IPS DF 6.9 (cell line): ENCODE measurements at regions not wholly inside any gene's neighbourhood (a gene's known extent, or its start where the extent isn't known, plus 50 kb on each side); places are given as distances from the start of the nearest gene placed in this dataset.

ENCODE experiments used
- DNase-seq: peaks from one replicate; pipeline ENCODE4 v3.0.0-alpha.2; 2013; ENCODE audit warnings: low read depth, low spot score
- H3K27ac ChIP-seq: one replicate; pipeline ENCODE4 v1.5.1; 2013; ENCODE audit warnings: low read length, control low read depth
- H3K27me3 ChIP-seq: 2 replicates; pipeline ENCODE4 v1.6.1; 2013; ENCODE audit warnings: mild to moderate bottlenecking, low read length; ENCODE audit not compliant: control insufficient read depth, insufficient read depth
- H3K36me3 ChIP-seq: 2 replicates; pipeline ENCODE4 v1.6.1; 2013; ENCODE audit warnings: low read length; ENCODE audit not compliant: control insufficient read depth, insufficient read depth
- H3K4me1 ChIP-seq: 2 replicates; pipeline ENCODE4 v1.6.1; 2013; ENCODE audit warnings: low read length; ENCODE audit not compliant: control insufficient read depth, insufficient read depth
- H3K4me3 ChIP-seq: 2 replicates; pipeline ENCODE4 v1.5.1; 2013; ENCODE audit warnings: mild to moderate bottlenecking, low read length
- H3K9me3 ChIP-seq: 2 replicates; pipeline ENCODE4 v1.6.1; 2013; ENCODE audit warnings: low read length, inconsistent platforms; ENCODE audit not compliant: control insufficient read depth, insufficient read depth
- WGBS: extraction: QIAGEN DNeasy Blood & Tissue Kit; methylation state at CpG from one replicate; pipeline ENCODE4 v1.1.7; 2013; ENCODE audit warnings: mixed read lengths, missing lambda C conversion rate; ENCODE audit not compliant: insufficient read length, insufficient coverage; 5-methylcytosine and 5-hydroxymethylcytosine counted together

- no peaks in the 10 kb centered on the region for H3K27me3 ChIP-seq
- no peaks in the 10 kb centered on the region for H3K4me1 ChIP-seq
- no peaks in the 10 kb centered on the region for H3K36me3 ChIP-seq
- DNase-seq = no peak
- no peak overlapping the region for H3K4me3 ChIP-seq
- H3K27ac ChIP-seq = no peak overlapping the region
- no CpG with 5 or more reads among the region's 1 CpG for WGBS
- no peaks in the 10 kb centered on the region for H3K9me3 ChIP-seq
These were observed 667.7 kb upstream of the FOXG1 start for GRCh38 chr14:28098856-28099255.

- no peaks in the 10 kb centered on the region for H3K36me3 ChIP-seq
- H3K9me3 ChIP-seq = no peaks in the 10 kb centered on the region
- no peaks in the 10 kb centered on the region for H3K27me3 ChIP-seq
- H3K4me1 ChIP-seq = no peaks in the 10 kb centered on the region
- no peak overlapping the region for H3K27ac ChIP-seq
- DNase-seq = no peak
- H3K4me3 ChIP-seq = no peak overlapping the region
These were observed 664.6 kb upstream of the FOXG1 start for GRCh38 chr14:28102001-28102400.

- no peaks in the 10 kb centered on the region for H3K4me1 ChIP-seq
- H3K4me3 ChIP-seq = no peak overlapping the region
- no peak for DNase-seq
- H3K9me3 ChIP-seq = no peaks in the 10 kb centered on the region
- H3K27ac ChIP-seq = no peak overlapping the region
- no CpG with 5 or more reads among the region's 3 CpGs for WGBS
- H3K27me3 ChIP-seq = no peaks in the 10 kb centered on the region
- H3K36me3 ChIP-seq = no peaks in the 10 kb centered on the region
These were observed 663.8 kb upstream of the FOXG1 start for GRCh38 chr14:28102814-28103213.

- no peaks in the 10 kb centered on the region for H3K9me3 ChIP-seq
- WGBS = no CpG with 5 or more reads among the region's 2 CpGs
These were observed 653.3 kb upstream of the FOXG1 start for GRCh38 chr14:28113311-28113710.

GRCh38 chr14:28116716-28117115, 649.9 kb upstream of the FOXG1 start:
- no peak overlapping the region for H3K27ac ChIP-seq
- H3K27me3 ChIP-seq = peaks cover 11% of the 10 kb centered on the region; the same call in 1 of the 2 replicates
- no peak for DNase-seq
- no peak overlapping the region for H3K4me3 ChIP-seq
- no peaks in the 10 kb centered on the region for H3K4me1 ChIP-seq
- no peaks in the 10 kb centered on the region for H3K9me3 ChIP-seq
- no peaks in the 10 kb centered on the region for H3K36me3 ChIP-seq

More at GRCh38 chr14:28113311-28113710, 653.3 kb upstream of the FOXG1 start:
- Histone ChIP-seq H3K4me3 (no peak overlapping the region), H3K27me3 (peaks cover 1% of the 10 kb centered on the region; the same call in 1 of the 2 replicates), H3K36me3 (no peaks in the 10 kb centered on the region), H3K4me1 (no peaks in the 10 kb centered on the region), H3K27ac (no peak overlapping the region)
- DNase-seq = no peak

GRCh38 chr14:28119849-28120248, 646.7 kb upstream of the FOXG1 start:
- WGBS = no CpG with 5 or more reads among the region's 2 CpGs
- DNase-seq = no peak

GRCh38 chr14:28120391-28120790, 646.2 kb upstream of the FOXG1 start:
- Histone ChIP-seq H3K27me3 (peaks cover 27% of the 10 kb centered on the region), H3K9me3 (no peaks in the 10 kb centered on the region)

More at GRCh38 chr14:28119849-28120248, 646.7 kb upstream of the FOXG1 start:
- no peak overlapping the region for H3K4me3 ChIP-seq
- H3K9me3 ChIP-seq = no peaks in the 10 kb centered on the region
- H3K4me1 ChIP-seq = no peaks in the 10 kb centered on the region
- H3K27me3 ChIP-seq = peaks cover 26% of the 10 kb centered on the region
- no peaks in the 10 kb centered on the region for H3K36me3 ChIP-seq
- no peak overlapping the region for H3K27ac ChIP-seq

GRCh38 chr14:28121512-28122297, 644.9 kb upstream of the FOXG1 start:
- no peak overlapping the region for H3K4me3 ChIP-seq
- DNase-seq = peak; percentile 29
- H3K27ac ChIP-seq = no peak overlapping the region
- no CpG with 5 or more reads among the region's 3 CpGs for WGBS
- peaks cover 27% of the 10 kb centered on the region for H3K27me3 ChIP-seq
- H3K9me3 ChIP-seq = no peaks in the 10 kb centered on the region
- no peaks in the 10 kb centered on the region for H3K36me3 ChIP-seq
- H3K4me1 ChIP-seq = no peaks in the 10 kb centered on the region

More at GRCh38 chr14:28120391-28120790, 646.2 kb upstream of the FOXG1 start:
- no peaks in the 10 kb centered on the region for H3K4me1 ChIP-seq
- no peak overlapping the region for H3K4me3 ChIP-seq
- DNase-seq = no peak
- H3K36me3 ChIP-seq = no peaks in the 10 kb centered on the region
- H3K27ac ChIP-seq = no peak overlapping the region

GRCh38 chr14:28130610-28131284, 635.8 kb upstream of the FOXG1 start:
- H3K27ac ChIP-seq = no peak overlapping the region
- no peaks in the 10 kb centered on the region for H3K4me1 ChIP-seq
- H3K27me3 ChIP-seq = no peaks in the 10 kb centered on the region
- H3K36me3 ChIP-seq = no peaks in the 10 kb centered on the region
- no peak for DNase-seq
- H3K4me3 ChIP-seq = no peak overlapping the region
- no peaks in the 10 kb centered on the region for H3K9me3 ChIP-seq
- WGBS = no CpG with 5 or more reads among the region's 7 CpGs

- WGBS = no CpG with 5 or more reads among the region's 1 CpG
- Histone ChIP-seq H3K4me1 (no peaks in the 10 kb centered on the region), H3K36me3 (no peaks in the 10 kb centered on the region), H3K27me3 (no peaks in the 10 kb centered on the region), H3K27ac (no peak overlapping the region), H3K9me3 (no peaks in the 10 kb centered on the region), H3K4me3 (no peak overlapping the region)
- DNase-seq = no peak
These were observed 628.2 kb upstream of the FOXG1 start for GRCh38 chr14:28138341-28138740.

GRCh38 chr14:28141662-28142061, 624.9 kb upstream of the FOXG1 start:
- no peaks in the 10 kb centered on the region for H3K36me3 ChIP-seq
- no peak overlapping the region for H3K4me3 ChIP-seq
- no peak for DNase-seq
- WGBS = no CpG with 5 or more reads among the region's 2 CpGs
- no peaks in the 10 kb centered on the region for H3K27me3 ChIP-seq
- H3K9me3 ChIP-seq = no peaks in the 10 kb centered on the region
- H3K4me1 ChIP-seq = no peaks in the 10 kb centered on the region
- H3K27ac ChIP-seq = no peak overlapping the region
